Left ventricle myocardium inferior (tissue), 1 donor: ENCODE measurements at regions not wholly inside any gene's neighbourhood (a gene's known extent, or its start where the extent isn't known, plus 50 kb on each side); places are given as distances from the start of the nearest gene placed in this dataset.
"Not testable (repeated sequence)": the region's sequence is repeated elsewhere in the genome, so short reads cannot be mapped to it uniquely, and the experiment has no call there.

Experiments
- DNase-seq: peaks from one replicate; pipeline ENCODE4 v3.0.0-alpha.2; 2020
- H3K27ac ChIP-seq: fragments of 200-600 bp; replicated peaks from 2 replicates; pipeline ENCODE4 v1.8.0; 2021
- H3K27me3 ChIP-seq: fragments of 200-600 bp; 2 replicates; pipeline ENCODE4 v1.8.0; 2021; ENCODE audit warnings: low read depth
- H3K36me3 ChIP-seq: fragments of 200-600 bp; 2 replicates; pipeline ENCODE4 v1.8.0; 2021
- H3K4me1 ChIP-seq: fragments of 200-600 bp; 2 replicates; pipeline ENCODE4 v1.8.0; 2021
- H3K4me3 ChIP-seq: fragments of 200-600 bp; 2 replicates; pipeline ENCODE4 v1.8.0; 2021; ENCODE audit warnings: mild to moderate bottlenecking, moderate library complexity
- H3K9me3 ChIP-seq: fragments of 200-600 bp; replicated peaks from 2 replicates; pipeline ENCODE4 v1.8.0; 2021
- CTCF ChIP-seq: fragments of 200-600 bp; IDR thresholded peaks from 2 replicates; pipeline ENCODE4 v1.8.0; 2021; ENCODE audit warnings: antibody characterized with exemption, mild to moderate bottlenecking, borderline replicate concordance
- intact Hi-C: fragments of 100-400 bp; cut with micrococcal nuclease; formaldehyde crosslinking; loops from one replicate; pipeline ENCODE4 v1.11.0; 2022
- donor health status: DM: no; HTN: yes; CAD: no; lungs with severe emphysema.

- H3K27ac ChIP-seq = no peak overlapping the region
- TF ChIP-seq CTCF = no peak
- H3K36me3 ChIP-seq = no peaks in the 10 kb centered on the region
- no peaks in the 10 kb centered on the region for H3K4me1 ChIP-seq
- intact Hi-C loops = no loop called here
- DNase-seq = no peak
- H3K27me3 ChIP-seq = no peaks in the 10 kb centered on the region
- no peak overlapping the region for H3K4me3 ChIP-seq
- peaks cover 11% of the 10 kb centered on the region for H3K9me3 ChIP-seq
Measured at GRCh38 chr2:42998721-42999120, 206.3 kb upstream of the HAAO start.

GRCh38 chr2:42996528-42996927 is 204.1 kb upstream of the HAAO start:
- intact Hi-C loops = no loop called here
- Histone ChIP-seq H3K4me1 (no peaks in the 10 kb centered on the region), H3K9me3 (peaks cover 11% of the 10 kb centered on the region), H3K27ac (no peak overlapping the region), H3K27me3 (no peaks in the 10 kb centered on the region), H3K36me3 (no peaks in the 10 kb centered on the region), H3K4me3 (no peak overlapping the region)
- DNase-seq = no peak
- TF ChIP-seq CTCF = no peak

- H3K27me3 ChIP-seq = no peaks in the 10 kb centered on the region
- no peak for DNase-seq
- no peak overlapping the region for H3K27ac ChIP-seq
- intact Hi-C loops = no loop called here
- H3K4me1 ChIP-seq = no peaks in the 10 kb centered on the region
- H3K36me3 ChIP-seq = no peaks in the 10 kb centered on the region
- no peak for TF ChIP-seq CTCF
- H3K9me3 ChIP-seq = peaks cover 11% of the 10 kb centered on the region
- no peak overlapping the region for H3K4me3 ChIP-seq
Measured at GRCh38 chr2:42995752-42996422, 203.5 kb upstream of the HAAO start.

- H3K4me1 ChIP-seq, intact Hi-C loops, H3K4me3 ChIP-seq, H3K9me3 ChIP-seq, DNase-seq, H3K27me3 ChIP-seq, H3K36me3 ChIP-seq, H3K27ac ChIP-seq: not testable (repeated sequence)
Measured at GRCh38 chr2:42989283-42990081, 197.1 kb upstream of the HAAO start.

- DNase-seq, intact Hi-C loops, H3K27me3 ChIP-seq, H3K9me3 ChIP-seq, H3K27ac ChIP-seq, H3K4me3 ChIP-seq, H3K36me3 ChIP-seq: not testable (repeated sequence)
- H3K4me1 ChIP-seq = peaks cover 16% of the 10 kb centered on the region
Measured at GRCh38 chr2:42988055-42988454, 195.7 kb upstream of the HAAO start.

GRCh38 chr2:42987112-42987922 is 194.9 kb upstream of the HAAO start:
- no peak for DNase-seq

More at GRCh38 chr2:42987112-42987922, 194.9 kb upstream of the HAAO start:
- Histone ChIP-seq H3K9me3 (no peaks in the 10 kb centered on the region), H3K4me1 (peaks cover 16% of the 10 kb centered on the region), H3K4me3 (no peak overlapping the region), H3K36me3 (no peaks in the 10 kb centered on the region), H3K27me3 (no peaks in the 10 kb centered on the region), H3K27ac (no peak overlapping the region)
- intact Hi-C loops = no loop called here
- no peak for TF ChIP-seq CTCF
